NT2/D1 (cell line): ENCODE measurements at regions not wholly inside any gene's neighbourhood (a gene's known extent, or its start where the extent isn't known, plus 50 kb on each side); places are given as distances from the start of the nearest gene placed in this dataset.

Experiments used
- SUZ12 ChIP-seq: IDR thresholded peaks from 2 replicates; pipeline ENCODE4 v1.6.1; 2011; ENCODE audit not compliant: insufficient read length, insufficient read depth; ENCODE audit errors: extremely low read depth
- YY1 ChIP-seq: IDR thresholded peaks from 2 replicates; pipeline ENCODE4 v1.6.1; 2011; ENCODE audit not compliant: insufficient read length, insufficient read depth
- ZNF274 ChIP-seq: IDR thresholded peaks from 2 replicates; pipeline ENCODE4 v1.6.1; 2011; ENCODE audit warnings: mild to moderate bottlenecking, low read depth, low read length

GRCh38 chr14:104321802-104322130 lies 183.4 kb downstream of the KIF26A start:
- TF ChIP-seq YY1: no peak
- no peak for TF ChIP-seq SUZ12
- no peak for TF ChIP-seq ZNF274
